B cell (primary cell): ENCODE measurements at regions not wholly inside any gene's neighbourhood (a gene's known extent, or its start where the extent isn't known, plus 50 kb on each side); places are given as distances from the start of the nearest gene placed in this dataset.

Source experiments
- ATAC-seq: fragments of 200-7000 bp; cut with Tn5 transposase; one replicate; pipeline ENCODE4 v1.10.0; 2021; ENCODE audit warnings: low read depth, mild to moderate bottlenecking, moderate number of reproducible peaks, moderate library complexity
- CTCF ChIA-PET: fragments of 350-600 bp; sonication (Branson Sonifier 250); formaldehyde crosslinking; loops from one replicate; lab custom pipeline; 2021; ENCODE audit warnings: antibody characterized with exemption, inconsistent platforms; lab: Charles Lee
- POLR2A ChIA-PET: fragments of 350-600 bp; sonication (Branson Sonifier 250); formaldehyde crosslinking; loops from one replicate; lab custom pipeline; 2021; ENCODE audit warnings: antibody characterized with exemption; lab: Charles Lee
- DNase-seq: peaks from one replicate; pipeline ENCODE4 v3.0.0; 2013
- H2AFZ ChIP-seq: 2 replicates; pipeline ENCODE4 v1.6.1; 2012; ENCODE audit warnings: mild to moderate bottlenecking, low read depth, low read length; ENCODE audit not compliant: insufficient read depth, poor library complexity, severe bottlenecking
- H3K27ac ChIP-seq, 2 donors: 1 replicate in 1 of 2; 2 replicates in 1 of 2; pipeline ENCODE4 v1.5.1; 2012 to 2013; ENCODE audit warnings: low read length in 2 of 2, mild to moderate bottlenecking in 2 of 2, moderate library complexity in 1 of 2
- H3K27me3 ChIP-seq, 4 experiments: fragments of 200-600 bp in 1 of 4; sonication (generic) in 1 of 4; replicated peaks in 1 of 4; 1 replicate in 2 of 4; 2 replicates in 2 of 4; pipeline versions ENCODE4 v1.6.1 to v1.7.0; 2013 to 2016; ENCODE audit warnings: low read length in 3 of 4, mild to moderate bottlenecking in 2 of 4, mixed read lengths in 1 of 4, moderate library complexity in 1 of 4; ENCODE audit not compliant: insufficient read depth in 4 of 4, control insufficient read depth in 3 of 4; ENCODE audit errors: control extremely low read depth in 1 of 4
- H3K36me3 ChIP-seq, 2 experiments: replicated peaks in 1 of 2; 1 replicate in 1 of 2; 2 replicates in 1 of 2; pipeline versions ENCODE4 v1.6.1 to v1.7.1; 2013; ENCODE audit warnings: low read length in 1 of 2; ENCODE audit not compliant: insufficient read depth in 2 of 2, control insufficient read depth in 1 of 2; ENCODE audit errors: control extremely low read depth in 1 of 2, extremely low read depth in 1 of 2
- H3K4me1 ChIP-seq, 2 donors: fragments of 200-600 bp in 1 of 2; sonication (generic) in 1 of 2; 1 replicate in 1 of 2; 2 replicates in 1 of 2; pipeline versions ENCODE4 v1.5.1 to v1.6.1; 2013 to 2017; ENCODE audit warnings: low read length in 2 of 2; ENCODE audit not compliant: control insufficient read depth in 2 of 2, insufficient read depth in 2 of 2
- H3K4me2 ChIP-seq: replicated peaks from 2 replicates; pipeline ENCODE3; 2012; ENCODE audit warnings: mild to moderate bottlenecking, low read depth, low read length; ENCODE audit not compliant: poor library complexity, severe bottlenecking
- H3K4me3 ChIP-seq, 5 experiments: fragments of 200-600 bp in 1 of 5; sonication (generic) in 1 of 5; 1 replicate in 3 of 5; 2 replicates in 2 of 5; pipeline versions ENCODE4 v1.5.1 to v1.7.0; 2011 to 2016; ENCODE audit warnings: low read length in 4 of 5, mild to moderate bottlenecking in 4 of 5, low read depth in 2 of 5, control low read depth in 1 of 5, moderate library complexity in 1 of 5; ENCODE audit not compliant: insufficient read depth in 1 of 5; ENCODE audit errors: control extremely low read depth in 1 of 5, extremely low read depth in 1 of 5
- H3K79me2 ChIP-seq: fragments of 200-600 bp; sonication (generic); one replicate; pipeline ENCODE4 v1.6.0; 2016; ENCODE audit warnings: low read length; ENCODE audit not compliant: control insufficient read depth, insufficient read depth
- H3K9ac ChIP-seq: fragments of 200-600 bp; sonication (generic); 2 replicates; pipeline ENCODE4 v1.6.1; 2017; ENCODE audit warnings: mild to moderate bottlenecking, low read length, moderate library complexity
- H3K9me3 ChIP-seq, 3 donors: one replicate each; pipeline versions ENCODE4 v1.6.1 to v1.7.1; 2013; ENCODE audit warnings: low read length in 2 of 3; ENCODE audit not compliant: control insufficient read depth in 2 of 3, insufficient read depth in 1 of 3; ENCODE audit errors: control extremely low read depth in 1 of 3
- H4K20me1 ChIP-seq: 2 replicates; pipeline ENCODE4 v1.6.0; 2012; ENCODE audit warnings: mild to moderate bottlenecking, low read length; ENCODE audit not compliant: insufficient read depth, control insufficient read depth, poor library complexity, severe bottlenecking
- H3K27ac Mint-ChIP-seq: one replicate; pipeline ENCODE4 v1.8.0; 2021; ENCODE audit warnings: mixed read lengths
- H3K27me3 Mint-ChIP-seq: one replicate; pipeline ENCODE4 v1.8.0; 2021; ENCODE audit warnings: mixed read lengths
- H3K4me1 Mint-ChIP-seq: one replicate; pipeline ENCODE4 v1.8.0; 2021; ENCODE audit warnings: mixed read lengths
- H3K4me3 Mint-ChIP-seq: one replicate; pipeline ENCODE4 v1.8.0; 2021; ENCODE audit warnings: mixed read lengths
- H3K9me3 Mint-ChIP-seq: one replicate; pipeline ENCODE4 v1.8.0; 2022; ENCODE audit warnings: mixed read lengths; ENCODE audit not compliant: insufficient read depth
- CTCF ChIP-seq: fragments of 200-600 bp; IDR thresholded peaks from one replicate; pipeline ENCODE4 v1.8.0; 2022; ENCODE audit warnings: antibody characterized with exemption, mild to moderate bottlenecking
- EZH2 ChIP-seq: IDR thresholded peaks from 2 replicates; pipeline ENCODE4 v1.6.1; 2012; ENCODE audit warnings: borderline replicate concordance, low read depth, mild to moderate bottlenecking, moderate library complexity, low read length; ENCODE audit not compliant: insufficient read depth, poor library complexity, severe bottlenecking
- WGBS: methylation state at CpG from one replicate; pipeline ENCODE4 v1.1.5; 2013; ENCODE audit warnings: missing lambda C conversion rate; ENCODE audit not compliant: insufficient coverage; 5-methylcytosine and 5-hydroxymethylcytosine counted together
- intact Hi-C: fragments of 100-400 bp; cut with micrococcal nuclease; formaldehyde crosslinking; loops from one replicate; pipeline ENCODE4 v1.10.0; 2022

DNA sequence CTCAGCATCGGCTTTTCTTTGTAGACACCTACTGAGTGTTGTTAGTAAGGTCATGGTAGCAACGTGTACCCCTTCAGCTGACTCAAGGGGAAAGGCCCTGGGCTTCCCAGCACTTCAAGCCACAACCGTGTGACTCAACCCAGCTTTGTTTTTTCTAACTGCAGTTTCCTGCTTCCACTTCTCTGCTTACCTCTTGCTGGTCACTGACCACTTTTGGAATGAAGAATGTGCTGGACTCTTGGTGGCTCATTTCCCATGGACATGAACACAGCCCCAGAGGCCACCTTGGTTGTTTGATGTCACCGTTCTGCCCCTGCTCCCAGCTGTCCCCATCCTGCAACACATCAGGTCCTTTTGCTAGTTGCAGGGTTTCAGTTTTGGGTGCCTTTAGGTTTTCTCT is 69.5 kb upstream of the ZNF438 start:
- WGBS: 44% methylated on average over 2 of the region's 4 CpGs
- DNase-seq: no peak
- ATAC-seq: peak; percentile 14
- Histone ChIP-seq H3K4me2 (no peak overlapping the region), H3K36me3 (no peaks in the 10 kb centered on the region), H3K9ac (no peak overlapping the region), H3K9me3 (no peaks in the 10 kb centered on the region), H2AFZ (no peak overlapping the region), H3K4me1 (no peaks in the 10 kb centered on the region), H3K27me3 (no peaks in the 10 kb centered on the region), H3K79me2 (no peaks in the 10 kb centered on the region), H3K4me3 (no peak overlapping the region), H4K20me1 (no peaks in the 10 kb centered on the region), H3K27ac (no peak overlapping the region)
- no peak for TF ChIP-seq EZH2
- no peak for TF ChIP-seq CTCF
- Mint-ChIP-seq H3K4me3 (no peak overlapping the region), H3K4me1 (no peaks in the 10 kb centered on the region), H3K27me3 (peaks cover 5% of the 10 kb centered on the region), H3K9me3 (no peaks in the 10 kb centered on the region), H3K27ac (no peak overlapping the region)
- ChIA-PET POLR2A (no interaction called here), CTCF (no interaction called here)
- intact Hi-C loops: no loop called here

GRCh38 chr10:31102421-31102820 is 70.8 kb upstream of the ZNF438 start:
- intact Hi-C loops: no loop called here
- Mint-ChIP-seq H3K4me3 (no peak overlapping the region), H3K9me3 (no peaks in the 10 kb centered on the region), H3K4me1 (no peaks in the 10 kb centered on the region), H3K27ac (no peak overlapping the region), H3K27me3 (peaks cover 5% of the 10 kb centered on the region)
- Histone ChIP-seq H3K4me1 (no peaks in the 10 kb centered on the region), H3K4me2 (no peak overlapping the region), H3K9ac (no peak overlapping the region), H3K4me3 (no peak overlapping the region), H3K27ac (no peak overlapping the region), H3K9me3 (no peaks in the 10 kb centered on the region), H3K79me2 (no peaks in the 10 kb centered on the region), H2AFZ (no peak overlapping the region), H3K27me3 (no peaks in the 10 kb centered on the region), H3K36me3 (no peaks in the 10 kb centered on the region), H4K20me1 (no peaks in the 10 kb centered on the region)
- no peak for TF ChIP-seq EZH2
- TF ChIP-seq CTCF: no peak
- ATAC-seq (no peak), DNase-seq (no peak)
- CTCF ChIA-PET: no interaction called here
- WGBS: no CpG with 5 or more reads among the region's 2 CpGs
- POLR2A ChIA-PET: no interaction called here
